SU-DHL-6 (cell line): ENCODE measurements at regions not wholly inside any gene's neighbourhood (a gene's known extent, or its start where the extent isn't known, plus 50 kb on each side); places are given as distances from the start of the nearest gene placed in this dataset.
"Not testable (repeated sequence)": the region's sequence is repeated elsewhere in the genome, so short reads cannot be mapped to it uniquely, and the experiment has no call there.

ENCODE experiments used
- H2AFZ ChIP-seq: fragments of 200-600 bp; sonication (generic); 2 replicates; pipeline ENCODE4 v1.6.1; 2014; ENCODE audit warnings: low read depth, mild to moderate bottlenecking, moderate library complexity, mixed read lengths, antibody characterized with exemption, low read length; ENCODE audit not compliant: severe bottlenecking
- H3F3A ChIP-seq: fragments of 200-600 bp; shearing (Covaris generic); 2 replicates; pipeline ENCODE4 v1.6.0; 2016; ENCODE audit warnings: antibody characterized with exemption, mild to moderate bottlenecking; ENCODE audit not compliant: insufficient read depth
- H3K27ac ChIP-seq: fragments of 200-600 bp; sonication (generic); 2 replicates; pipeline ENCODE4 v1.5.1; 2016; ENCODE audit warnings: low read depth, mild to moderate bottlenecking, low read length, moderate library complexity, mixed read lengths
- H3K27me3 ChIP-seq: fragments of 200-600 bp; sonication (generic), shearing (Covaris generic); 2 replicates; pipeline ENCODE4 v1.6.0; 2014; ENCODE audit warnings: mild to moderate bottlenecking, low read length
- H3K36me3 ChIP-seq: fragments of 200-600 bp; sonication (generic); 2 replicates; pipeline ENCODE4 v1.6.1; 2014; ENCODE audit warnings: mild to moderate bottlenecking, low read length, mixed read lengths
- H3K4me2 ChIP-seq: fragments of 300-600, 200-600 bp; shearing (Covaris generic), sonication (generic); 2 replicates; pipeline ENCODE4 v1.6.0; 2014; ENCODE audit warnings: low read length, low read depth, mild to moderate bottlenecking; ENCODE audit not compliant: poor library complexity, severe bottlenecking
- H3K4me3 ChIP-seq: fragments of 200-600 bp; sonication (generic); 2 replicates; pipeline ENCODE4 v1.5.1; 2014; ENCODE audit warnings: antibody characterized with exemption, low read length, mild to moderate bottlenecking, mixed read lengths; ENCODE audit not compliant: insufficient read depth, poor library complexity, severe bottlenecking
- H3K79me2 ChIP-seq: fragments of 200-600 bp; sonication (generic); 2 replicates; pipeline ENCODE4 v1.6.1; 2014; ENCODE audit warnings: mild to moderate bottlenecking, low read length, moderate library complexity; ENCODE audit not compliant: insufficient read depth
- H3K9ac ChIP-seq: fragments of 200-600 bp; sonication (generic); 2 replicates; pipeline ENCODE4 v1.7.0; 2014; ENCODE audit warnings: mild to moderate bottlenecking, low read length
- H3K9me2 ChIP-seq: fragments of 200-600 bp; sonication (generic); replicated peaks from 2 replicates; pipeline ENCODE4 v1.6.1; 2014; ENCODE audit warnings: low read length; ENCODE audit not compliant: insufficient read depth
- H3K9me3 ChIP-seq: fragments of 200-600 bp; sonication (generic); 2 replicates; pipeline ENCODE4 v1.6.1; 2014; ENCODE audit warnings: low read length, mixed read lengths; ENCODE audit not compliant: insufficient read depth
- H4K20me1 ChIP-seq: fragments of 200-600 bp; sonication (generic); 2 replicates; pipeline ENCODE4 v1.6.1; 2014; ENCODE audit warnings: low read depth, mild to moderate bottlenecking, antibody characterized with exemption, low read length, moderate library complexity, mixed read lengths
- EZH2phosphoT487 ChIP-seq: fragments of 200-600 bp; sonication (generic), shearing (Covaris generic); conservative IDR thresholded peaks from 2 replicates; pipeline ENCODE4 v1.6.1; 2018; ENCODE audit warnings: mild to moderate bottlenecking, antibody characterized with exemption, low read length, moderate library complexity, mixed read lengths
- TF ChIP-seq, protein P1 (sequence below): fragments of 200-600 bp; sonication (generic); IDR thresholded peaks from one replicate; pipeline ENCODE4 v1.5.1; 2017; ENCODE audit warnings: antibody characterized with exemption, mild to moderate bottlenecking, low read length, moderate library complexity; ENCODE audit not compliant: insufficient read depth, poor library complexity, severe bottlenecking

DNA sequence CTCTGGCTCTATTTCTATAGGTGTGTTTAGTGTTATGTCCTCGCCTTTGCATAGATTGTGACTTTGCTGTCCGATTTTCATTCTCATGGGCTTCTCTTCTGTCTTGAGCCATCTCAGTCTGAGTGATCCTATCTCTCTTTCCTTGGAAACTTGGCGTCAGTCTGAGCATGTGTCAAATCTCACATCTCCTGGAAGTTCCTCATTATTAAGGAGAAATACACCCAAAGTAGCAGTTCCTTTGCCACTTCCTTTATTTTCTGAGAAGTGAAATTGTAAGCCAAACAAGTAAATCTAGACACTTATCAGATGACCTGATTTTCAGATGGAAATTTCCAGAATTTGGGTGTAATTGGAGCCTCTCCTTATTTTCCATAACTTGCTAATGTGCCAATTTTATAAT, 126.9 kb upstream of the ANKH start:
- Histone ChIP-seq H3K27ac (no peak overlapping the region), H3K4me3 (no peak overlapping the region), H2AFZ (no peak overlapping the region), H3K9me3 (no peaks in the 10 kb centered on the region), H3K9ac (no peak overlapping the region), H3K4me2 (no peak overlapping the region), H3K36me3 (no peaks in the 10 kb centered on the region), H3K79me2 (no peaks in the 10 kb centered on the region), H4K20me1 (no peaks in the 10 kb centered on the region), H3K9me2 (no peaks in the 10 kb centered on the region), H3K27me3 (no peaks in the 10 kb centered on the region), H3F3A (no peaks in the 10 kb centered on the region)
- TF ChIP-seq, protein P1, sequence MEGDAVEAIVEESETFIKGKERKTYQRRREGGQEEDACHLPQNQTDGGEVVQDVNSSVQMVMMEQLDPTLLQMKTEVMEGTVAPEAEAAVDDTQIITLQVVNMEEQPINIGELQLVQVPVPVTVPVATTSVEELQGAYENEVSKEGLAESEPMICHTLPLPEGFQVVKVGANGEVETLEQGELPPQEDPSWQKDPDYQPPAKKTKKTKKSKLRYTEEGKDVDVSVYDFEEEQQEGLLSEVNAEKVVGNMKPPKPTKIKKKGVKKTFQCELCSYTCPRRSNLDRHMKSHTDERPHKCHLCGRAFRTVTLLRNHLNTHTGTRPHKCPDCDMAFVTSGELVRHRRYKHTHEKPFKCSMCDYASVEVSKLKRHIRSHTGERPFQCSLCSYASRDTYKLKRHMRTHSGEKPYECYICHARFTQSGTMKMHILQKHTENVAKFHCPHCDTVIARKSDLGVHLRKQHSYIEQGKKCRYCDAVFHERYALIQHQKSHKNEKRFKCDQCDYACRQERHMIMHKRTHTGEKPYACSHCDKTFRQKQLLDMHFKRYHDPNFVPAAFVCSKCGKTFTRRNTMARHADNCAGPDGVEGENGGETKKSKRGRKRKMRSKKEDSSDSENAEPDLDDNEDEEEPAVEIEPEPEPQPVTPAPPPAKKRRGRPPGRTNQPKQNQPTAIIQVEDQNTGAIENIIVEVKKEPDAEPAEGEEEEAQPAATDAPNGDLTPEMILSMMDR = no peak
- TF ChIP-seq EZH2phosphoT487 = no peak

DNA sequence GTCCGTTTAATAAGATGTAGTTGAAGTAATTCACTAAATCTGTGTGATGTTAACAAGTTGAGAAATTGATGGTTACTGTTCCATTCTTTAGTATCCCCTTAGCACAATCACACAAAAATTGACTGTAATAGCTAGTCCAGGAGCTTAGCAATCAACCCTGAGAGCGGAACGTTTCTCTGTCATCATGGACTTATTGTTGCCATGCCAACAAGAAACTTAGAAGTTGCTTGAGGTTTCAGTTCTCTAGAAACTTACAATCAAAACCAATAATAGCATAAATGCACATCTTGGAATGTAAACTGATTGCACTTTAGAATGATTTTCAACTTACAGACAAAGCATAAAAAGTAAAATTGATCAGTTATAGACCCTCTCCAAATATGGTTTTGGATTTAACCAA, 125.4 kb upstream of the ANKH start:
- no peaks in the 10 kb centered on the region for H4K20me1 ChIP-seq
- no peak overlapping the region for H2AFZ ChIP-seq
- H3K4me2 ChIP-seq = no peak overlapping the region
- no peak for TF ChIP-seq EZH2phosphoT487
- TF ChIP-seq, protein P1 = no peak
- no peak overlapping the region for H3K27ac ChIP-seq
- H3K4me3 ChIP-seq = no peak overlapping the region
- no peaks in the 10 kb centered on the region for H3K36me3 ChIP-seq
- H3K9ac ChIP-seq = no peak overlapping the region
- no peaks in the 10 kb centered on the region for H3K9me3 ChIP-seq
- H3F3A ChIP-seq = no peaks in the 10 kb centered on the region
- no peaks in the 10 kb centered on the region for H3K27me3 ChIP-seq
- H3K9me2 ChIP-seq = no peaks in the 10 kb centered on the region
- no peaks in the 10 kb centered on the region for H3K79me2 ChIP-seq

DNA sequence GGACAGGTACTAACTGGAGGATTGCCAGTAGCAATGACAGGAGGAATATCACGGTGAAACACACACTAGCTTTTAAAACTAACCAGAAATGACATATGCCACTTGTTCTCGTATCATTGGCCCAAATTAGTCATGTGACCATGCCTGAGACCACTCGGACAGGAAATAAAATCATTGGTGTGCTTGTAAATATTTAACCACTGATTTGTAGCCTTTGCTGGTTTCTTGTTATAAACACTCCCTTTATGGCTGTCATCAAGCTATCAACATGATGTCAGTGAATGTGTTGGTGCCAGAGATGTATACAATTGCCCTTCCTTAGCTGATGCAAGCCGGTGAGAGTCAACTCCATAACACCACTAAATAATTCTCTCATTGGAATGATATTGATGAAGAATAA, 123.7 kb upstream of the ANKH start:
- H2AFZ ChIP-seq = no peak overlapping the region
- no peaks in the 10 kb centered on the region for H4K20me1 ChIP-seq
- no peak overlapping the region for H3K27ac ChIP-seq
- H3K9ac ChIP-seq = no peak overlapping the region
- H3K9me3 ChIP-seq = no peaks in the 10 kb centered on the region
- H3F3A ChIP-seq = no peaks in the 10 kb centered on the region
- no peak overlapping the region for H3K4me2 ChIP-seq
- H3K27me3 ChIP-seq = no peaks in the 10 kb centered on the region
- TF ChIP-seq, protein P1 = no peak
- no peak for TF ChIP-seq EZH2phosphoT487
- H3K36me3 ChIP-seq = no peaks in the 10 kb centered on the region
- no peaks in the 10 kb centered on the region for H3K9me2 ChIP-seq
- H3K4me3 ChIP-seq = no peak overlapping the region
- no peaks in the 10 kb centered on the region for H3K79me2 ChIP-seq

DNA sequence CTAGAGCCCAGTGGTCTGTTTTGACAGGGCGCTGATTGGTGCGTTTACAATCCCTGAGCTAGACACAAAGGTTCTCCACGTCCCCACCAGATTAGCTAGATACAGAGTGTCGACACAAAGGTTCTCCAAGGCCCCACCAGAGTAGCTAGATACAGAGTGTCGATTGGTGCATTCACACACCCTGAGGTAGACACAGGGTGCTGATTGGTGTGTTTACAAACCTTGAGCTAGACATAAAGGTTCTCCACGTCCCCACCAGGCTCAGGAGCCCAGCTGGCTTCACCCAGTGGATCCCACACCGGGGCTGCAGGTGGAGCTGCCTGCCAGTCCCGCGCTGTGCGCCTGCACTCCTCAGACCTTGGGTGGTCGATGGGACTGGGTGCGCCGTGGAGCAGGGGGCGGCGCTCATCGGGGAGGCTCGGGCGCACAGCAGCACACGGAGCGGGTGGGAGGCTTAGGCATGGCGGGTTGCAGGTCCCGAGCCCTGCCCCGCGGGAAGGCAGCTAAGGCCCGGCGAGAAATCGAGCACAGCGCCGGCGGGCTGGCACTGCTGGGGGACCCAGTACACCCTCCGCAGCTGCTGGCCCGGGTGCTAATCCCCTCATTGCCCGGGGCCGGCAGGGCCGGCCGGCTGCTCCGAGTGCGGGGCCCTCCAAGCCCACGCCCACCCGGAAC, 122.0 kb upstream of the ANKH start:
- not testable (repeated sequence) for H3K79me2 ChIP-seq, H2AFZ ChIP-seq, H4K20me1 ChIP-seq, H3K9ac ChIP-seq, H3K4me2 ChIP-seq, H3K27ac ChIP-seq, H3K9me3 ChIP-seq, H3K4me3 ChIP-seq, H3K9me2 ChIP-seq, H3K27me3 ChIP-seq, H3F3A ChIP-seq, H3K36me3 ChIP-seq

DNA sequence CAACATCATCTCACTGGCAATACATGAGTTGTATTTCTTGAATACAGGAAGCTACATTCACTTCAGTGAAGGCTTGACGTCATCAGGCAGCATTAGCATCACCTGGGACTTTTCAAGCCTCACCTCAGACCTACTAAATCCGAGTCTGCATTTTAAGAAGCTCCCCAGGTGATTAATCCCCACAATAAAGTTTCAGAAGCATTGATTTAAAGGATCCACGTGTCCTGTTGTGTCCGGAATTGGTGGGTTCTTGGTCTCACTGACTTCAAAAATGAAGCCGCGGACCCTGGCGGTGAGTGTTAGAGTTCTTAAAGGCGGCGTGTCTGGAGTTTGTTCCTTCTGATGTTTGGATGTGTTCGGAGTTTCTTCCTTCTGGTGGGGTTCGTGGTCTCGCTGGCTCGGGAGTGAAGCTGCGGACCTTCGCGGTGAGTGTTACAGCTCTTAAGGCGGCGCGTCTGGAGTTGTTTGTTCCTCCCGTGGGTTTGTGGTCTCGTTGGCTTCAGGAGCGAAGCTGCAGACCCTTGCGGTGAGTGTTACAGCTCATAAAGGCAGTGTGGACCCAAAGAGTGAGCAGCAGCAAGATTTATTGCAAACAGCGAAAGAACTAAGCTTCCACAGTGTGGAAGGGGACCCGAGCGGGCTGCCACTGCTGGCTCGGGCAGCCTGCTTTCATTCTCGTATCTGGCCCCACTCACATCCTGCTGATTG, 121.3 kb upstream of the ANKH start:
- H3K9me2 ChIP-seq, H3F3A ChIP-seq, H3K9ac ChIP-seq, H3K9me3 ChIP-seq, H4K20me1 ChIP-seq, H3K27ac ChIP-seq, H3K27me3 ChIP-seq, H3K79me2 ChIP-seq, H3K36me3 ChIP-seq: not testable (repeated sequence)
- peak overlapping the region; percentile 33 for H3K4me3 ChIP-seq
- H2AFZ ChIP-seq = peak overlapping the region; percentile 81
- peak overlapping the region; percentile 47 for H3K4me2 ChIP-seq
